Mucosa of rectum (tissue), 2 donors: ENCODE measurements at regions not wholly inside any gene's neighbourhood (a gene's known extent, or its start where the extent isn't known, plus 50 kb on each side); places are given as distances from the start of the nearest gene placed in this dataset.

Experiments
- H3K27ac ChIP-seq, 2 donors: one replicate each; pipeline ENCODE4 v1.7.0; 2013; ENCODE audit warnings: inconsistent platforms in 2 of 2, low read depth in 2 of 2, low read length in 2 of 2
- H3K27me3 ChIP-seq, 2 donors: one replicate each; pipeline ENCODE4 v1.7.0; 2013; ENCODE audit warnings: low read length in 2 of 2; ENCODE audit not compliant: control insufficient read depth in 2 of 2, insufficient read depth in 2 of 2
- H3K36me3 ChIP-seq, 2 donors: one replicate each; pipeline ENCODE4 v1.7.0; 2013; ENCODE audit warnings: low read length in 2 of 2; ENCODE audit not compliant: control insufficient read depth in 2 of 2, insufficient read depth in 2 of 2
- H3K4me1 ChIP-seq, 2 donors: one replicate each; pipeline ENCODE4 v1.7.0; 2013; ENCODE audit warnings: low read length in 2 of 2, mild to moderate bottlenecking in 1 of 2; ENCODE audit not compliant: control insufficient read depth in 2 of 2, insufficient read depth in 2 of 2
- H3K4me3 ChIP-seq, 2 donors: one replicate each; pipeline ENCODE4 v1.7.0; 2013; ENCODE audit warnings: low read length in 2 of 2
- H3K9ac ChIP-seq, 2 donors: one replicate each; pipeline ENCODE4 v1.7.0; 2013; ENCODE audit warnings: low read length in 2 of 2, low read depth in 1 of 2, mild to moderate bottlenecking in 1 of 2
- H3K9me3 ChIP-seq, 2 donors: one replicate each; pipeline ENCODE4 v1.7.0; 2013; ENCODE audit warnings: low read length in 2 of 2; ENCODE audit not compliant: control insufficient read depth in 2 of 2
- donor health status: healthy.
- donor health status: Normal muscosa, but diverticular disease.

- Histone ChIP-seq H3K4me3 (no peak overlapping the region), H3K9ac (no peak overlapping the region), H3K27ac (no peak overlapping the region), H3K36me3 (no peaks in the 10 kb centered on the region), H3K4me1 (no peaks in the 10 kb centered on the region), H3K27me3 (no peaks in the 10 kb centered on the region), H3K9me3 (no peaks in the 10 kb centered on the region)
These were observed 164.8 kb upstream of the EMCN start for GRCh38 chr4:100682477-100683218.

GRCh38 chr4:100681289-100681688, 163.5 kb upstream of the EMCN start:
- Histone ChIP-seq H3K4me1 (no peaks in the 10 kb centered on the region), H3K27ac (no peak overlapping the region), H3K9ac (no peak overlapping the region), H3K36me3 (no peaks in the 10 kb centered on the region), H3K9me3 (no peaks in the 10 kb centered on the region), H3K27me3 (no peaks in the 10 kb centered on the region), H3K4me3 (no peak overlapping the region)

GRCh38 chr4:100679926-100680325, 162.1 kb upstream of the EMCN start:
- H3K27ac ChIP-seq = no peak overlapping the region
- H3K36me3 ChIP-seq = no peaks in the 10 kb centered on the region
- no peaks in the 10 kb centered on the region for H3K4me1 ChIP-seq
- H3K9me3 ChIP-seq = no peaks in the 10 kb centered on the region
- H3K27me3 ChIP-seq = no peaks in the 10 kb centered on the region
- H3K4me3 ChIP-seq = no peak overlapping the region
- no peak overlapping the region for H3K9ac ChIP-seq

GRCh38 chr4:100674976-100675375, 157.2 kb upstream of the EMCN start:
- Histone ChIP-seq H3K36me3 (no peaks in the 10 kb centered on the region), H3K9me3 (no peaks in the 10 kb centered on the region), H3K27me3 (no peaks in the 10 kb centered on the region), H3K9ac (no peak overlapping the region), H3K4me3 (no peak overlapping the region), H3K27ac (no peak overlapping the region), H3K4me1 (no peaks in the 10 kb centered on the region)

GRCh38 chr4:100657187-100657586, 139.4 kb upstream of the EMCN start:
- Histone ChIP-seq H3K27ac (no peak overlapping the region), H3K9me3 (no peaks in the 10 kb centered on the region), H3K36me3 (no peaks in the 10 kb centered on the region), H3K4me1 (no peaks in the 10 kb centered on the region), H3K9ac (no peak overlapping the region), H3K4me3 (no peak overlapping the region), H3K27me3 (no peaks in the 10 kb centered on the region)

- Histone ChIP-seq H3K36me3 (no peaks in the 10 kb centered on the region), H3K27ac (no peak overlapping the region), H3K4me3 (no peak overlapping the region), H3K9ac (no peak overlapping the region), H3K9me3 (no peaks in the 10 kb centered on the region), H3K4me1 (no peaks in the 10 kb centered on the region), H3K27me3 (no peaks in the 10 kb centered on the region)
These were observed 133.8 kb upstream of the EMCN start for GRCh38 chr4:100651499-100652175.

GRCh38 chr4:100649417-100649816, 131.6 kb upstream of the EMCN start:
- H3K27ac ChIP-seq = no peak overlapping the region
- no peaks in the 10 kb centered on the region for H3K27me3 ChIP-seq
- no peaks in the 10 kb centered on the region for H3K36me3 ChIP-seq
- no peak overlapping the region for H3K9ac ChIP-seq
- H3K4me1 ChIP-seq = no peaks in the 10 kb centered on the region
- H3K4me3 ChIP-seq = no peak overlapping the region
- no peaks in the 10 kb centered on the region for H3K9me3 ChIP-seq

GRCh38 chr4:100644150-100644549, 126.3 kb upstream of the EMCN start:
- Histone ChIP-seq H3K9me3 (no peaks in the 10 kb centered on the region), H3K4me1 (no peaks in the 10 kb centered on the region), H3K27ac (no peak overlapping the region), H3K27me3 (no peaks in the 10 kb centered on the region), H3K9ac (no peak overlapping the region), H3K36me3 (no peaks in the 10 kb centered on the region), H3K4me3 (no peak overlapping the region)

GRCh38 chr4:100641336-100641735, 123.5 kb upstream of the EMCN start:
- H3K27me3 ChIP-seq = no peaks in the 10 kb centered on the region
- no peaks in the 10 kb centered on the region for H3K36me3 ChIP-seq
- no peak overlapping the region for H3K9ac ChIP-seq
- H3K4me3 ChIP-seq = no peak overlapping the region
- no peaks in the 10 kb centered on the region for H3K9me3 ChIP-seq
- no peak overlapping the region for H3K27ac ChIP-seq
- no peaks in the 10 kb centered on the region for H3K4me1 ChIP-seq

GRCh38 chr4:100635899-100636298, 118.1 kb upstream of the EMCN start:
- Histone ChIP-seq H3K27ac (no peak overlapping the region), H3K9ac (no peak overlapping the region), H3K27me3 (no peaks in the 10 kb centered on the region), H3K4me3 (no peak overlapping the region), H3K36me3 (no peaks in the 10 kb centered on the region), H3K9me3 (no peaks in the 10 kb centered on the region), H3K4me1 (no peaks in the 10 kb centered on the region)
